Spleen (tissue), 11 donors: ENCODE measurements at regions not wholly inside any gene's neighbourhood (a gene's known extent, or its start where the extent isn't known, plus 50 kb on each side); places are given as distances from the start of the nearest gene placed in this dataset.
"Not testable (repeated sequence)": the region's sequence is repeated elsewhere in the genome, so short reads cannot be mapped to it uniquely, and the experiment has no call there.

Experiments used
- DNase-seq: peaks from one replicate; pipeline ENCODE4 v3.0.0-alpha.2; 2020
- H3K27ac ChIP-seq, 8 donors: fragments of 200-600 bp; sonication (generic) in 7 of 8; 1 replicate in 4 of 8; 2 replicates in 4 of 8; pipeline versions ENCODE4 v1.5.0 to v1.8.0; 2016 to 2021; ENCODE audit warnings: inconsistent platforms in 4 of 8, mild to moderate bottlenecking in 4 of 8, moderate library complexity in 1 of 8
- H3K27me3 ChIP-seq, 7 donors: fragments of 200-600 bp; sonication (generic) in 6 of 7; replicated peaks in 1 of 7; 1 replicate in 4 of 7; 2 replicates in 3 of 7; pipeline versions ENCODE4 v1.5.0 to v1.8.0; 2016 to 2021; ENCODE audit warnings: inconsistent platforms in 3 of 7, mild to moderate bottlenecking in 1 of 7
- H3K36me3 ChIP-seq, 6 donors: fragments of 200-600 bp; sonication (generic) in 5 of 6; 1 replicate in 4 of 6; 2 replicates in 2 of 6; pipeline versions ENCODE4 v1.5.0 to v1.8.0; 2016 to 2021; ENCODE audit warnings: inconsistent platforms in 2 of 6
- H3K4me1 ChIP-seq, 6 donors: fragments of 200-600 bp; sonication (generic) in 5 of 6; 1 replicate in 3 of 6; 2 replicates in 3 of 6; pipeline versions ENCODE4 v1.5.0 to v1.8.0; 2016 to 2021; ENCODE audit warnings: inconsistent platforms in 3 of 6
- H3K4me3 ChIP-seq, 8 donors: fragments of 200-600 bp; sonication (generic) in 7 of 8; 1 replicate in 4 of 8; 2 replicates in 4 of 8; pipeline versions ENCODE4 v1.5.0 to v1.8.0; 2016 to 2021; ENCODE audit warnings: inconsistent platforms in 4 of 8, mild to moderate bottlenecking in 4 of 8, moderate library complexity in 2 of 8
- H3K9me3 ChIP-seq, 8 donors: fragments of 200-600 bp; sonication (generic) in 7 of 8; 1 replicate in 4 of 8; 2 replicates in 4 of 8; pipeline versions ENCODE4 v1.5.0 to v1.8.0; 2016 to 2021; ENCODE audit warnings: inconsistent platforms in 4 of 8
- POLR2A ChIP-seq, 3 donors: fragments of 450-650 bp; IDR thresholded peaks; one replicate each; pipeline ENCODE4 v1.5.1; 2017; ENCODE audit warnings: antibody characterized with exemption in 3 of 3, mild to moderate bottlenecking in 1 of 3
- POLR2AphosphoS5 ChIP-seq, 3 donors: sonication (generic); formaldehyde crosslinking; IDR thresholded peaks; one replicate each; pipeline ENCODE4 v1.5.1; 2017; ENCODE audit warnings: antibody characterized with exemption in 3 of 3
- WGBS, 5 donors: extraction: QIAGEN DNeasy Blood & Tissue Kit in 3 of 5; methylation state at CpG; one replicate each; pipeline versions ENCODE4 v1.1.5 to v1.1.7; 2013 to 2018; 5-methylcytosine and 5-hydroxymethylcytosine counted together
- intact Hi-C: fragments of 100-400 bp; cut with DNase I; formaldehyde crosslinking; loops from one replicate; pipeline ENCODE4 v1.15.0; 2023; ENCODE audit warnings: low total_unique reads
- TF ChIP-seq, protein P1 (sequence below), 11 experiments: fragments of 200-600 bp in 7 of 11; fragments of 450-650 bp in 4 of 11; sonication (generic) in 4 of 11; IDR thresholded peaks in 8 of 11; conservative IDR thresholded peaks in 3 of 11; 1 replicate in 7 of 11; 2 replicates in 4 of 11; pipeline versions ENCODE4 v1.4.0 to v1.8.0; 2016 to 2021; ENCODE audit warnings: antibody characterized with exemption in 11 of 11, inconsistent platforms in 4 of 11, mild to moderate bottlenecking in 1 of 11
- donor health status: healthy with polysubstance abuse.
- donor health status: DM: no; HTN: no; CAD: no; lungs with moderate emphysema.
- donor health status: DM: no; HTN: no; CAD: no.
- donor health status: Bipolar disorder and iron deficiency.
- donor health status: healthy.
- donor health status: DM: no; HTN: no; CAD: no.
- donor health status: DM: yes; HTN: yes; CAD: no.

- Histone ChIP-seq H3K4me3 (no peak overlapping the region), H3K27ac (no peak overlapping the region), H3K4me1 (no peaks in the 10 kb centered on the region), H3K27me3 (no peaks in the 10 kb centered on the region), H3K36me3 (no peaks in the 10 kb centered on the region), H3K9me3 (no peaks in the 10 kb centered on the region)
- intact Hi-C loops: no loop called here
- TF ChIP-seq POLR2A (IDR thresholded peaks at IDR 0.05) (no peak), POLR2AphosphoS5 (IDR thresholded peaks at IDR 0.05) (no peak)
- TF ChIP-seq, protein P1, sequence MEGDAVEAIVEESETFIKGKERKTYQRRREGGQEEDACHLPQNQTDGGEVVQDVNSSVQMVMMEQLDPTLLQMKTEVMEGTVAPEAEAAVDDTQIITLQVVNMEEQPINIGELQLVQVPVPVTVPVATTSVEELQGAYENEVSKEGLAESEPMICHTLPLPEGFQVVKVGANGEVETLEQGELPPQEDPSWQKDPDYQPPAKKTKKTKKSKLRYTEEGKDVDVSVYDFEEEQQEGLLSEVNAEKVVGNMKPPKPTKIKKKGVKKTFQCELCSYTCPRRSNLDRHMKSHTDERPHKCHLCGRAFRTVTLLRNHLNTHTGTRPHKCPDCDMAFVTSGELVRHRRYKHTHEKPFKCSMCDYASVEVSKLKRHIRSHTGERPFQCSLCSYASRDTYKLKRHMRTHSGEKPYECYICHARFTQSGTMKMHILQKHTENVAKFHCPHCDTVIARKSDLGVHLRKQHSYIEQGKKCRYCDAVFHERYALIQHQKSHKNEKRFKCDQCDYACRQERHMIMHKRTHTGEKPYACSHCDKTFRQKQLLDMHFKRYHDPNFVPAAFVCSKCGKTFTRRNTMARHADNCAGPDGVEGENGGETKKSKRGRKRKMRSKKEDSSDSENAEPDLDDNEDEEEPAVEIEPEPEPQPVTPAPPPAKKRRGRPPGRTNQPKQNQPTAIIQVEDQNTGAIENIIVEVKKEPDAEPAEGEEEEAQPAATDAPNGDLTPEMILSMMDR (IDR thresholded peaks at IDR 0.05 in 8 of 11, conservative IDR thresholded peaks at IDR 0.05 in 3 of 11): no peak
- DNase-seq: no peak
Observed at GRCh38 chr7:10484767-10485166, 488.9 kb upstream of the PHF14 start.

- intact Hi-C loops, H3K27me3 ChIP-seq, H3K4me3 ChIP-seq, H3K36me3 ChIP-seq, DNase-seq, H3K27ac ChIP-seq, H3K4me1 ChIP-seq: not testable (repeated sequence)
- 85 to 91% (median 87%) methylated on average over 12 to 18 of the region's 18 CpGs for WGBS, 5 donors
- H3K9me3 ChIP-seq: peaks cover 0 to 49% (median 36%) of the 10 kb centered on the region in 8 donors
Observed at GRCh38 chr7:10501206-10501884, 472.3 kb upstream of the PHF14 start.

DNA sequence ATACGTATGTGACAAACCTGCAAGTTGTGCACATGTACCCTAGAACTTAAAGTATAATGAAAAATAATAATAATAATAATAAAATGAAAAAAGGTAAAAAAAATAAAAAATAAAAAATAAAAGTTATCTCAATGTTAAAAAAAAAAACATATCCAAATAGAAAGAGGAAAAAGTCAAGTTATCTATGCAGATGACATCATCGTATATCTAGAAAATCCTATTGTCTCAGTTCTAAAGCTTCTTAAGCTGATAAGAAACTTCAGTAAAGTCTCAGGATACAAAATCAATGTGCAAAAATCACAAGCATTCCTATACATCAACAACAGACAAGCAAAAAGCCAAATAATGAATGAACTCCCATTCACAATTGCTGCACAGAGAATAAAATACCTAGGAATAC, 466.6 kb upstream of the PHF14 start:
- Histone ChIP-seq H3K9me3 (peaks cover 0 to 24% (median 5%) of the 10 kb centered on the region in 8 donors), H3K27me3 (no peaks in the 10 kb centered on the region), H3K4me1 (no peaks in the 10 kb centered on the region), H3K4me3 (no peak overlapping the region), H3K27ac (no peak overlapping the region), H3K36me3 (no peaks in the 10 kb centered on the region)
- no peak for DNase-seq
- intact Hi-C loops: no loop called here
- WGBS, 5 donors: 88 to 96% (median 92%) methylated on average over 2 of the region's 2 CpGs
- TF ChIP-seq, protein P1 (IDR thresholded peaks at IDR 0.05 in 8 of 11, conservative IDR thresholded peaks at IDR 0.05 in 3 of 11): no peak
- TF ChIP-seq POLR2AphosphoS5 (IDR thresholded peaks at IDR 0.05) (no peak), POLR2A (IDR thresholded peaks at IDR 0.05) (no peak)

DNA sequence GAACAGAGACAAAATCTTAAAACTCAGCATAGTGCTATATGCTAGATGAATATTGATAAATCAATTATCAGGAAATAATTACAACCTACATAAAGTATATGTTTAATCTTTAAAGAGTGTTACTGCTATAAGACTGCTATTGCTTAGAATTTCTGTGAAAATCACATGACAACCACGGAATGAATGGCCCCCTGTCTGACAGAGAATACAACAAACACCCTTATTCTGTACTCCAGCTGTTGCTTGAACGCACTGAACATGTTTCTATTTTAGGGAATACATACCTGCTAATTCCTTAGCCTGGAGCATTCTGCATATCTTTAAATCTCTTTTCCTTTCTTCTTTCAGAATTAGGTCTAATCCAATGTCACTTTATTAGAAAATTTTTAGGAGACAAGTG, 452.4 kb upstream of the PHF14 start:
- Histone ChIP-seq H3K27ac (no peak overlapping the region), H3K36me3 (no peaks in the 10 kb centered on the region), H3K4me3 (no peak overlapping the region), H3K4me1 (no peaks in the 10 kb centered on the region), H3K27me3 (no peaks in the 10 kb centered on the region), H3K9me3 (no peaks in the 10 kb centered on the region)
- WGBS, 5 donors: 52 to 75% (median 62%) methylated on average over 2 of the region's 2 CpGs
- DNase-seq: no peak
- intact Hi-C loops: no loop called here
- TF ChIP-seq, protein P1 (IDR thresholded peaks at IDR 0.05 in 8 of 11, conservative IDR thresholded peaks at IDR 0.05 in 3 of 11): no peak
- TF ChIP-seq POLR2A (IDR thresholded peaks at IDR 0.05) (no peak), POLR2AphosphoS5 (IDR thresholded peaks at IDR 0.05) (no peak)

DNA sequence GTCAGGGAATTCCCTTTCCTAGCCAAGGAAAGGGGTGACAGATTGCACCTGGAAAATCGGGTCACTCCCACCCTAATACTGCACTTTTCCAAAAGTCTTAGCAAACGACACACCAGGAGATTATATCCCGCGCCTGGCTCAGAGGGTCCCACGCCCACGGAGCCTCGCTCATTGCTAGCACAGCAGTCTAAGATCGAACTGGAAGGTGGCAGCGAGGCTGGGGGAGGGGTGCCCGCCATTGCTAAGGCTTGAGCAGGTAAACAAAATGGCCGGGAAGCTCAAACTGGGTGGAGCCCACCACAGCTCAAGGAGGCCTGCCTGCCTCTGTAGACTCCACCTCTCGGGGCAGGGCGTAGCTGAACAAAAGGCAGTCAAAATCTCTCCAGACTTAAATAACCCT, 440.2 kb upstream of the PHF14 start:
- H3K27ac ChIP-seq, H3K4me3 ChIP-seq, intact Hi-C loops, H3K36me3 ChIP-seq, H3K27me3 ChIP-seq, H3K4me1 ChIP-seq: not testable (repeated sequence)
- 80 to 91% (median 89%) methylated on average over 13 of the region's 13 CpGs for WGBS, 5 donors
- peak; percentile 39 for DNase-seq
- peaks cover 0 to 16% (median 3%) of the 10 kb centered on the region in 8 donors for H3K9me3 ChIP-seq
